Choroid plexus epithelial cell (primary cell): ENCODE measurements at regions not wholly inside any gene's neighbourhood (a gene's known extent, or its start where the extent isn't known, plus 50 kb on each side); places are given as distances from the start of the nearest gene placed in this dataset.

Experiments used
- DNase-seq: peaks from one replicate; pipeline ENCODE4 v3.0.0-alpha.2; 2010; ENCODE audit warnings: low read depth
- H3K4me3 ChIP-seq: 2 replicates; pipeline ENCODE4 v1.5.1; 2011; ENCODE audit warnings: low read depth, mild to moderate bottlenecking, control low read depth, low read length, moderate library complexity
- TF ChIP-seq, protein P1 (sequence below): conservative IDR thresholded peaks from 2 replicates; pipeline ENCODE4 v1.5.1; 2011; ENCODE audit warnings: low read depth, mild to moderate bottlenecking, control low read depth, inconsistent platforms, low read length, moderate library complexity

DNA sequence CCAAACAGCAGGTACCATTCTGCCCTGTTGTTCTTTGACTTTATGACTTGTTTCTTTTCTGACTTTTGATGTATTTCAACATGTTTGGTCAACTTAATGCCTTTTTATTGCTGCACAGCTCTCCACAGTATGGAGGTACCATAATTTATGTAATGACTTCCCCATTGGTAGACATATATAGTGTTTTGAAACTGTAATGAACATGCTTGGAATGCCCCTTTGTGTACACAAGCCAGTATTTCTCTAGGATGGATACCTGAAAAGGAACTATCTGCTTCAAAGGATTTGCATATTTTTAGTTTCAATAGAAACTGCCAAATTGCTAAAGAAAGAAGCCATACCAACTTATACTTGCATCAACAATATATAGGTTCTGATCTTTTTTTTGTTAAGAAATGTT lies 66.1 kb downstream of the NOG start:
- no peak for DNase-seq
- TF ChIP-seq, protein P1, sequence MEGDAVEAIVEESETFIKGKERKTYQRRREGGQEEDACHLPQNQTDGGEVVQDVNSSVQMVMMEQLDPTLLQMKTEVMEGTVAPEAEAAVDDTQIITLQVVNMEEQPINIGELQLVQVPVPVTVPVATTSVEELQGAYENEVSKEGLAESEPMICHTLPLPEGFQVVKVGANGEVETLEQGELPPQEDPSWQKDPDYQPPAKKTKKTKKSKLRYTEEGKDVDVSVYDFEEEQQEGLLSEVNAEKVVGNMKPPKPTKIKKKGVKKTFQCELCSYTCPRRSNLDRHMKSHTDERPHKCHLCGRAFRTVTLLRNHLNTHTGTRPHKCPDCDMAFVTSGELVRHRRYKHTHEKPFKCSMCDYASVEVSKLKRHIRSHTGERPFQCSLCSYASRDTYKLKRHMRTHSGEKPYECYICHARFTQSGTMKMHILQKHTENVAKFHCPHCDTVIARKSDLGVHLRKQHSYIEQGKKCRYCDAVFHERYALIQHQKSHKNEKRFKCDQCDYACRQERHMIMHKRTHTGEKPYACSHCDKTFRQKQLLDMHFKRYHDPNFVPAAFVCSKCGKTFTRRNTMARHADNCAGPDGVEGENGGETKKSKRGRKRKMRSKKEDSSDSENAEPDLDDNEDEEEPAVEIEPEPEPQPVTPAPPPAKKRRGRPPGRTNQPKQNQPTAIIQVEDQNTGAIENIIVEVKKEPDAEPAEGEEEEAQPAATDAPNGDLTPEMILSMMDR: no peak
- H3K4me3 ChIP-seq: no peak overlapping the region

GRCh38 chr17:56661906-56662305 lies 68.4 kb downstream of the NOG start:
- H3K4me3 ChIP-seq: no peak overlapping the region
- TF ChIP-seq, protein P1: no peak
- DNase-seq: no peak

DNA sequence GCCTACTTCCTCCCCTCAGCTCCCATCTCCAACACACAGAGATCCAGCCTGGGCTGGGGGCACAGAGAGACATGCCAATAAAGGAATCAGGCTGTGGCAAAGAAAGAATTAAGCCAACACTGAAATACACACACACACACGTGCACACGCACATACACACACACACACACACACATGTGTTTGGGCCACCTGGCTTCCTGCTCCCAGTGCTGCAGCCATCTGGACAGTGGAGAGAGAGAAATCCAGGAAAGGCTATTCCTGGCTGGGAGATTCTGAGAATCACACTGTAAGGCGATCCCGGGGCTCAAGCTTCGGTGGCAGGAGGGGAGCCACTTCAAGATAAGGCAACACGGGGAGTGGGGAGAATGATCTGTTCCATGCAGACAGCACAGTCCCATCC lies 72.4 kb downstream of the NOG start:
- DNase-seq: no peak
- TF ChIP-seq, protein P1: no peak
- no peak overlapping the region for H3K4me3 ChIP-seq

GRCh38 chr17:56667925-56668458 lies 74.5 kb downstream of the NOG start:
- no peak for DNase-seq
- TF ChIP-seq, protein P1: no peak
- H3K4me3 ChIP-seq: no peak overlapping the region

- H3K4me3 ChIP-seq: no peak overlapping the region
- DNase-seq: no peak
- TF ChIP-seq, protein P1: no peak
These were observed 78.7 kb downstream of the NOG start for GRCh38 chr17:56672195-56672594.

GRCh38 chr17:56674401-56674925 lies 81.0 kb downstream of the NOG start:
- no peak for DNase-seq
- TF ChIP-seq, protein P1: no peak
- no peak overlapping the region for H3K4me3 ChIP-seq
